CD1c-positive myeloid dendritic cell (primary cell): ENCODE measurements at regions not wholly inside any gene's neighbourhood (a gene's known extent, or its start where the extent isn't known, plus 50 kb on each side); places are given as distances from the start of the nearest gene placed in this dataset.

Experiments
- DNase-seq: peaks from one replicate; pipeline ENCODE4 v3.0.0-alpha.2; 2016; ENCODE audit errors: extremely low spot score

DNA sequence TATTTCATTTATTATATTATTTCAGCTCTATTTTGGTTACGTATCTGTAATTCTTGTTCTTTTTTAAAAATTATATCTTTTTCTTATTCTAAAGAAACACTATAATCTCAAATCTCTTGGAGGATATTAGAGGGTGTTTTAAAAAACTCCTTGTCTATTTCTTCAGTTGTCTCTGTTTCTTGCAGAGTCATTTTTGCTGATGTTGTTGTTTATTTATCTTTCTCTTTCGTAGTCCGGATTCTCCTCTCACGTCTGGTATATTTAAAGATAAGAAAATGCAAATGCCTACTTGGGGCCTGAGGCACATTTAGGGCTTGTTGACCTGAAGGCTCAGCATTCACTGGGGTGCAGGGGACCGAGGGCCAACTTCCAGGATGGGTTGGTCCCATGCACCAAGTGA is 181.2 kb upstream of the CTBP2 start:
- no peak for DNase-seq

DNA sequence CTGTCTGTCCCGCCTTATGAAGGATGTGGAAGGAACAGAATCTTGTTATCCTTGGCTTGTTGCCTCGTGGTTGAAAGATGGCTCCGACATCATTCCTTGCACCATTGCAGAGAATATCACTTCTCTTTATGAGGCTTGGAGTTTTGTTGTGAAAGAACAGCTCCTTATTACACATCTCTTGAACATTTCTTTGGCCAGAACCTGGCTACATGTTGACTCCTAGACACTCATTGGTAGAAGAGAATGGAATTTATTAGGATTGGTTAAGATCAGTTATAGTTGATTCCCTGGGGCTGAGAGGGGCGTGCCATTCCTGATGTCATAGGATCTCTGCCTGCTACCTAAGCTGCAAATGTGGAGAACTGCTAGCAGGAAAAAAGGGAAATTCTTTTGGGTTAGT is 180.5 kb upstream of the CTBP2 start:
- no peak for DNase-seq

DNA sequence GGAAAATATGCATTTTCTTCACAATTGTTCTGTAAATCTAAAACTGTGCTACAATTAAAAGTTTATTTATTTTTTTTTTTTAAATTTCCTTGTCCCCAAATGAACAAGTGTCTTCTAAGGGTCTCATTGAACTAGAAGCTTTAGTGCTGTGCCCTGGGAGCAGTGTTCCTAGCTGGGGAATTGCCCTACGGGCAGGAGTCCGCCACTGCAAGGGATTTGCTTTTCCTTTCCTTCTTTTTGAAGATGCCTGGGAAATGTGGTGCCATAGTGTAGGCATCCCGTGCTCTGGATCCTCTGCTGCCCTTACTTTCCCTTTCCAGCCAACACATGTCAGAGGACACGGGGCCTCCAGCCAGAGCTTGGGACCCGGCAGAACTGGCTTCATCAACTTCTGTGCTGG is 177.1 kb upstream of the CTBP2 start:
- no peak for DNase-seq

DNA sequence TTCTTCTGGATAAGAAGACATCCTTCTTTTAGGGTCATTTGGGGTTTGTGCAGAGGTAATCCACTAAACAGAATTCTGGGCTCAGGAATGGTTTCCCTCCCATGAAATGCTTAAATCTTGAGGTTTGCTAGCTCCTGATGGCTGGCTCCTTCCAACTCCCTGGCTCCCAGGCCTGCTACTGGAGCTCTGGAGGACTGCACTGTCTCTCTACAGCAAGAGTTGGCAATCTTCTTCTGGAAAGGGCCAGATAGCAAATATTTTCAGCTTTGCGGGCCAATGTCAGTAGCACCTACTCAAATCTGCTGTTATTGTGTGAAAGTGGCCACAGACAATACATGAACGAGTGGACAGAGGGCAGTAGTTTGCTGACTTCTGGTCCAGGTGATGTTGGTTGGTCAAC is 174.2 kb upstream of the CTBP2 start:
- no peak for DNase-seq

DNA sequence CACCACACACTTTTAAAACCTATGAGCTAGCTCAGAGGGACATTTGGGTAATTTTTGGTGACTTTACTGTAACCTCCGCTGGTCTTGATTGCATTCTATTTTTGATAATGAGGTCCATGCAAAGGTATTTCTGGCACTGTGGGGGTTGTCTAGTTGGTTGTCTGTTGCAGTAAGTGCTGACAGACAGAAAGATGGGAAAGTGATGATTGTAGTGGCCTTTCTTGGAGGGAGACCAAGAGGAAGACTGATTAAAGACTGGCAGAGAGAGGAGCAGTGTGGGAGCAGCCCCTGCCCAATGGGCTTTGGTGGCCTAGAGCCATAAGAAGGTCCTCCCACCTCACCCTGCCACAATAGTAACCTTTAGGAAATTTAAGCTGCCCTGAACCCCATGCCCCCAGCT is 173.4 kb upstream of the CTBP2 start:
- DNase-seq: no peak

DNA sequence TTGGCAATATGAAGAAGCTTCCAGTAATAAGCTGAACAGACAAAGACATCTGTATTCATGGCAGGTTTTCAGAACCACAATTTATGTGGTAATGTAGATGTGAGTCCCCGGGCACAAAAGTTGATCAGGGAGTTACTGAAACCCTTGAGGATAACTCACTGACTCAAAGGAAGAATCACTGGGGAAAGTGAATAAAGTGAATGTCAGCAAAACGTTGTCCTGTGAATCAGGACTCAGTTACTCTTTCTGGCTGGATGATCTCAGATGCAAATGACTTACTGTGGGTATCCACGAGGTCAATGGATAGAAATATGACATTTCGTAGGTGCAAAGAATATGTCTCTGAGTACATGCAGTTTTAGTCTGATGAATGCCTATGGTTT is 172.8 kb upstream of the CTBP2 start:
- no peak for DNase-seq

DNA sequence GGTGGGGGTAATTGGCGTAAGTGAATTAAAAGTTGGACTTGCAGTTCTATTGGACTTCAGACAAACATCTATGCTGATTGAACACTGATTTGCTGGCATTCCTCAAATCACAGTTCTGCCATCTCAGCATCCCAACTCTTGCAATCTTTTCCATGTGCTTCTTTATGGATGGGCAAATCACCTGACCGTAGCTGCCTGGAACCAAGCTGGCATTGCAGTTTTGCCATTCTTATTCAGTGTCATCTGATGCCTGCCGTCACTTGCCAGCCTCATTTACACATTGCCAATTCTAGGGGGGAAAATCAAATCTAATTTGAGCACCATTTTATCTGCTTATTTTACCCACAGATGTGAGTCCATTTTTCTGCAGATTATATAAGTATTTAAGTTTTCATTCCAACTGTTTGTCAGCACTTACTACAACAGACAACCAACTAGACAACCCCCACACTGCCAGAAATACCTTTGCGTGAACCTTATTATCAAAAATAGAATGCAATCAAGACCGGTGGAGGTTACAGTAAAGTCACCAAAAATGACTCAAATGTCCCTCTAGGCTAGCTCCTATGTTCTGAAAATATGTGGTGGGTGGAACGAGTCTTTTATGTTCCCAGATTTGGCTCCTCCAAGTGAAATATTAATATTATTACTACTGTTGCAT is 172.3 kb upstream of the CTBP2 start:
- no peak for DNase-seq

DNA sequence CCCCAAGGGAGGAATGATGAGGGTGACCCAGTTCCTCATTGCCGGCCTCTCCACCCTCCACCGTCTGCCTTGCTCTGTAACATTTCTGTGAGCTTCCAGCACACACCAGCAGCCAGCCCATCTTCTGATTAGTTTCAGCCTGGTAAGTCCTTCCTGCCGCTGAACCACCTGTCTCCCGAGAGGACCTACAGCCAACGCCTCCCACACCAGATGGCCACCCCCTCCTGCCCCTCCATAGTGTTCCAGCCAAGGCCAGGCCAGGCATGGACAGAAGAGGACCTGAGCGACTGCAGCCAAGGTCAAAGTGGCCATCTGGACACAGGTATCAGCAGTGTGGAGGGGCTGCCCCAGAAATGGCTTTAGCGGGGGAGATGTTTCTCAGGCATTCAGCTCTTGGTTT is 170.7 kb upstream of the CTBP2 start:
- DNase-seq: no peak

DNA sequence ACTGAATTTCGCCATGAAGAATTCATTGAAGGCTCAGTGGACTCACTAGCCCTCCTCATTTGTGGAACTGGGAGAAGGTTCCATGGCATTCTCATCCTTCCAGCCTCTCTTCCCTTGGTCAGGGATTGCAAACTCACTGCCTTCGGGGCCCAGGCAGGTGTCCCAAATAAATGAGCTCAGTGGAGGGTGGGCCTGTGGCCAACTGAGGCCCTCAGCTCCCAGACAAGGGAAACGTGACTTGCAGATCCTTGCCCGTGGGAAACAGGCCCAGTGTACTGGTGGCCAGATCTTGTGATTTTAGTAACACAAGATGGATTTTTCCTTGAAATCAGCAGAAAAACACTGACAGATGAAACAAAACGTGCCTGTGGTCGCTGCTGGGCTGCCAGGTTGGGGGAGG is 168.7 kb upstream of the CTBP2 start:
- DNase-seq: no peak

DNA sequence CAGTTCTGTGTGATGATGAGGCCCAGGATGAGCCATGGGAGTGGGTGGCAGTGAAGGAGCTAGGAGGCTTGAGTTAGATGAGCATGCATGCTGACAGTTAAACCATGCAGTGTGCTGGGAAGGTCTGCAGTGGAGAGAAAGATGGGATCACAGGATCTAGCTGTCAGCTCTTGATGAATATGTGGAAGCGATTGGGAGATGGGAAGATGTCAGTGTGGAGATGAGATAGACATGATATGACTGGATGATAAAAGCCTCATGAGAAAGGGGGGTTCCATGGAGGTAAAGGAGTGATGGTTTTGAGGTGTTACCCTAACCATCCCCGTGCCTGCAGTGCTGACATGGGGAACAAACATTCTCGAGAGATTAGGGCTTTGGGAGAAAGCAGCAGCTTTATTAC is 165.0 kb upstream of the CTBP2 start:
- no peak for DNase-seq

DNA sequence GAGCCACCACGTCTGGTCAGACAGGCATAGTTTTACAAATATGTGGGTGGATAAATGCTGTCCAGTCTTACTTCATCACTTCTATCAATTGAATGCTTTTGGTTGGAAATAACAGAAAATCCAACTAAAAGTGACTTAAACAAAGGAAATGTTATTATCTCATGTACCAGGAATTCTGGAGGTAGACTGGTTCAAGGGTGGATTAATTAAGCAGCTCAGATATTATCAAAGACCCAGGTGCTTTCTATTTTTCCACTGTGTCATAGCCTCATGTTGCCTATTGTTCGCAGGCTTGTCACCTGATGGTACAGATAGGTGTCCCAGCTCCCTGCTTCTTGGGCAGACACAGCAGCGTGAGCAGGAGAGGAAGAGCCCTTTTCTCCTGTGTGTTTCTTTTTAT is 156.1 kb upstream of the CTBP2 start:
- DNase-seq: no peak

DNA sequence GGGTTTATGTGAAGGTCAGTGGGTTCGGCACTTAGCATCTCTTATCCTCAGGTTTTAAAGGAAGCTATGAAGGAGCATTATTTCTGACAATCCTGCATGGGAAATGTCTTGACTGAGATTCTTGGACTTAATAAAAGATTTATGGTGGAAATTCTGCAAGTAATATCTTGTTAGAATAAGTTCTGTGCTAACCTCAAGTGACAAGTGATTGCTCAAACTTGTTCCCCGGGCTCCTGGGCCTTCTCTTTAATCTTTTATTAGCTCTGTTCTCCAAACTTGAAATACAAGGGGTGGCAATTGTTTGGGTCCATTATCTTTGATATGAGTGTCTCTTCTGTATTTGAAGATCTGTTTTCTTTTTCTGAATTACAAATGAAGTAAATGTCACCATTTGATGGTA is 140.6 kb upstream of the CTBP2 start:
- DNase-seq: no peak

DNA sequence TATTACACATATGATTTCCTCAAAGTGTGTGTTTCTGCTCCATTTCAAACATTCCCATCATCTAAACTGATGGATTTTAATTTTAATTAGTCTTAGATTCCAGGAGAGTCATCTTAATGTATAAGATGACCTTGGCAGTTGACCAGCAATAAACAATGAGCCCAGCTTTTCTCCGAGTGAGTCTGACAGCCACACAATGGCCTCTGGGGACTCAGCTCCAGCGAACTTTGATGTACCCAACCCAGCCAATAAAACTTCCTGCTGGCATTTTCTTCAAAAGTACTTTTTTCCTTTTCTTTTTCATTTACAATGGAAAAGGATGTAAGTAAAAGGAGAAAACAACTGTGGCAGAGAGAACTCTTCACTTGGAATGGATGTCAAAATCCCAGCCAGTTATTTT is 139.1 kb upstream of the CTBP2 start:
- DNase-seq: no peak

DNA sequence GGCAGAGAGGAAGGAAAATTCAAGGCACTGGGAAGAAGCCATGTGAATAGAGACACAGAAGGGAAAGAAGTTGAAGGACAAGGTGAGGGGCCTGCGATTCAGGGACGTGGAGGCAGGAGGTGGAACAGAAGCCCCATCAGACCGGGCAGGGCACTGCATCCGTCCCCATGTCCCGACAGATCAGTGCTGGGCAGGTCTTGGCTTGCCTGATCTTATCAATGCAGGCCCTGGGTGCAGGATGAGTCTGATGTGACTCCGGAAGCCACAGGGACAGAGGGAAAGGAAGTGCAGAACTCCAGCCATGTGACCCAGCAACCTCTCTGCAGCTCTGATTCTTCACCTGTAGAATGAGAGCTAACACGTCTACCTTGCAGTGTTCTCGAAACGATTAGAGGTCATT is 136.2 kb upstream of the CTBP2 start:
- DNase-seq: no peak

DNA sequence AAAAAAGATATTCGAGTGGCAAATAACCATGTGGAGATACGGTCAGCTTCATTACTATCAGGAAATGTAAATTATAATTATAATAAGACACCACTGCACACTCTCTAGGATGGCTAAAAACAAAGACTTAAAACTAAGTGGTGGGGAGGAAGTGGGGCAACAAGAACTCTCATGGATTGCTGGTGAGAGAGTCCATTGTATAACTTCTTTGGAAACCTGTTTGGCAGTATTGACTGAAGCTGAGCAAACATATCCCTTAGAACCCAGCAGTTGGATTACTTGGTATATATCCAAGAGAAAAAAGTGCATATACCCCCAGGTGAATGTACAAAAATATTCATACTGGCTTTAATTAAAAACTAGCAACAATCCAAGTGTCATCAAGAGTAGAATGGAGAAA is 133.7 kb upstream of the CTBP2 start:
- DNase-seq: no peak

DNA sequence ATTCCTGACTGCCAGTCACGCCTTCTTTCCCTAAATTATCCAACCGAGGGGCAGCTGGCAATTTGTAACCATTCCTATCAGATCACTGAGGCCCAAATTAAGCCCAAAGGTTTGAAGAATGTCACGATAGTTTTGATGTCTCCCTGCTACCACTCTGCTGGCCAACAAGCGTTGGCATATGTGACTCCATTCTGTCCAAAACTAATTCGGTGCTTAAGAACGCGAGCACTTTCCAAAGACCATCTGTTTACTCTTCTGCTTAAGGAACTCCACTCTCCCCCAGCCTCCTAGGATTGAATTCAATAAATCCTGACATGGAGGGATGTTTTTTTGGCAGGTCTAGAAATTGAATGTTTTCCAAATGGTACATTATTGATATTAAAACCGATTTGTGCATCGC is 131.5 kb upstream of the CTBP2 start:
- DNase-seq: no peak

DNA sequence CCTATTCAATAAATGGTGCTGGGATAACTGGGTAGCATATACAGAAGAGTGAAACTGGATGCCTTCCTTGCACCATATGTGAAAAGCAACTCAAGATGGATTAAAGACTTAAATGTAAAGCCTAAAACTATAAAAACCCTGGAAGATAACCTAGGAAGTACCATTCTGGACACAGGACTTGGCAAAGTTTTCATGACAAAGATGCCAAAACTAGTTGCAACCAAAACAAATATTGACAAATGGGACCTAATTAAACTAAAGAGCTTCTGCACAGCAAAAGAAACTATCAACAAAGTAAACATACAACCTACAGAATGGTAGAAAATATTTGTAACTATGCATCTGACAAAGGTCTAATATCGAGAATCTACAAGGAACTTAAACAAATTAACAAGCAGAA is 129.1 kb upstream of the CTBP2 start:
- no peak for DNase-seq

DNA sequence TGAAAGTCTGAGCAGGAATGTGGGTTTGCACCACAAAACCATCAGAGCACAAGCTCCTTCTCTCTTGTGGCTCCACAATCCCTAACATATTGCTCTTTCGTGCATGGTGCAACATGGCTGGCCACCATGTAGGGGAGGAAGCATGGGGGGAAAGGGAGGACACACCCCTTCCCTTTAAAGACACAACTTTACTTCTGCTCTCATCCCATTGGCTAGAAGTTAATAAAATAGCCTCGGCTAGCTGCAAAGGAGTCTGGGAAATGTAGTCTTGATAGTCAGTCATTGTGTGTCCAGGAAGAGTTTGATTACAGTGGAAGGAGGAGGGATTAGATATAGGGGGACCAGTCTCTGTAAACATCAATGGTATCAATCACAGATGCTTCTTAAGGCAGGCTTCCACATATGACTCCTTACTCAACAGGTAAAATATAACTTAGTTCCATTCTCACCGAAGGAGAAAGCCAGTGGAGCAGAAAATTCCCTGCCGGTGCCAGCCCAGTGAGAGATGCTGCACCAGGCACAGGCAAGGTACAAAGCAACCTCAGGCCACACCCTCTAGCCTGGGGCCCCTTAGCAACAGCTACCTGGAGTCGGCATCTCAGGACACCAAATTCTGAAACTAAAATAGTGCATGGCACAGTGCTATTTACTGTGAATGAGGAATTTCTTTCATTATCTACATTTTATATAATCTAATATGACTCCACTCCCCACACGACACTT is 124.7 kb upstream of the CTBP2 start:
- no peak for DNase-seq

DNA sequence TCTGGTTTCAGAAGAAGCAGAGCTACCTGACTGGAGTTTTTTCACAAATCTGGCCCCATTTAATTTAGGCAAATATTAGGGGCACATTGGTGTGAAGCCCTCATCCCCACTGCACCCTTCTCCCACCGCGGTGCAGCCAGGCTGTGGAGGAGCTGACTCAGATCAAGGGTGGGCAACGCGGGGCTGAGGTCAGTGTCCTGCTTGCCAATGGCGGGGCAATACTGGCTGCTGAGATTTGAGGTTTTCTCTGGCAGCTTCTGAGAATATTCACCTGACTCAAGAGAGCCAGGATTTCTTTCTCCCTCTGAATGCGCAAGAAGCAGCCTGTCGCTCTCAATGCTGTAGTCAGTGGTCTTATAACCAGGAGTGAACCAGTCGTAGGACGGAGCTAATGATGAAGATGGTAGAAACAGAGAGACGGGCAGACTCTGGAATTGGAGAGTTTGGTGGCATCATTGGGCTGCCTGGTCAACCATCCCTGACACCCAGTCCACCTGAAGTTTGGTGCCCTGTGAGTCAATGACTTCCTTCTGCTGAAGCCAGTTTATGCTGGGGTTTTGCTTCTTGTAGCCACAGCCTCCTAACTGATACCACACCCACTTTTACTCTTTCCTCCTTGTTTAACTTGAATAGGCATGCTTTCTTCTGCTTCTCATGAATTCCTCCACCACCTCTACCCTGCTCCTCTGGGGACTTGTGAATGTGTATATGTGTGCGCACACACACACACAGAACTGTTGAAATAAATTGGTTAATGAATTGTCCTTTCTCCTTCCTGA is 123.7 kb upstream of the CTBP2 start:
- DNase-seq: no peak

DNA sequence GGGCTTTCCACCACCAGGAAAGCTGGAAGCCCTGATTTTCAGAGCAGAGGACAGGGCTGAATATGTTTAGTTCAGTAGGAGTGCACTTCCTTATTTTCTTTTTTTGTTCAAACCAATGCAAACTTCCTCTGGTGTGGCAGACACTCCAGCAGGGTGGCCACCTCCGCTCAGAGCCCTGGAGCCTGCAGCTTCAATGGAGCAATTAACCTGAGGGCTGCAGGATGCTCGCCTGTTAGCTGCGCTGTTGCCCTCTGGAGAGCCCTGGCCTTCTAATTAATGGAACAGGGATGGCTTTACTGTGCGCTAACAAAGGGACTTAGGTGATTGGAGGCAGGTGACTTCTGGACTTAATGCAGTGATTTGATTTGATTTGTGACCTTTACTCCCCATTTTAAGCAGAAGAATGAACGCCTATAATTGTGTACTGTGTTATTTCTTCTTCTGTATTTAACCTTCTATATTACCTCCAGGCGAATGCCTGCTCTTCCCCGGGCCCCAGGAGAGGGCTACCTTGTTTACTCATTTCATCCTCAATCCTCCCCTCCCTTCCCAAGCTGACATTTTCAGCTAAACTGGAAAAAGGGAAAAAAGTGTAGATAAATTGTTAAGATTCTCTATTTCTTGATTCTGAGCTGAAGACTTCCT is 123.0 kb upstream of the CTBP2 start:
- no peak for DNase-seq

DNA sequence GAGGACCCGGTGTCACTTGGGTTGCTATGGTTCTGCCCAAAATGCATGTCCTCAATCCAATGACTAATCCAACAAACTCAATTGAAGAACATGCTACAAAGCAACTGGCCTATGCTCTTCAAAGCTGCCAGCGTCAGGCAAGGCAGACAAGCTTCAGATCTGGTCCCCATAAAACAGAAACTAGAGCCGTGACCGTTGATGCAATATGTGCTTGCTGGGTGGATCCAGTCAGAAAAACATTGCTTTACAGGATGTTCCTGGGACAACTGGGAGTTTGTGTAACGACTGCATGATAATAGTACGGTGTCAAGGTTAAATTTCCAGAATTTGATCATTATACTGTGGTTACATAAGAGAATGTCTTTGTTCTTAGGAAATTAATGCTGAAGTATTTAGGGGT is 120.7 kb upstream of the CTBP2 start:
- DNase-seq: no peak

DNA sequence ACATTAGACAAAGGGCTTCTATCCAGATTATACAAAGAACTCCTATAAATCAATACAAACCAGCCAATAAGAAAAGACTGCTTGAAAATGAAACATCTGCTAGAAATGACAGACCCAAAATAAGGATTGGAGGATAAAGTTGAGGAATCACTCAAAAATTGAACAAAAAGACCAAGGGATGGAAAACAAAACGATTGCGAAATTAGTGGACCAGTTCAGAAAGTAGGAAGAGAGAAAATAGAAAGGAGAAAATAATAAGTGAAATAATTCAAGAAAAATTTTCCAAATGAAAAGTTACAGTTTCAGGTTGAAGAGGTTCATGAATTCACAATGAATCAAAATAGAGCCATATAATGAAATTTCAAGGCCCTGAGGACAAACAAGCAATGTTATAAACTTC is 115.8 kb upstream of the CTBP2 start:
- no peak for DNase-seq

DNA sequence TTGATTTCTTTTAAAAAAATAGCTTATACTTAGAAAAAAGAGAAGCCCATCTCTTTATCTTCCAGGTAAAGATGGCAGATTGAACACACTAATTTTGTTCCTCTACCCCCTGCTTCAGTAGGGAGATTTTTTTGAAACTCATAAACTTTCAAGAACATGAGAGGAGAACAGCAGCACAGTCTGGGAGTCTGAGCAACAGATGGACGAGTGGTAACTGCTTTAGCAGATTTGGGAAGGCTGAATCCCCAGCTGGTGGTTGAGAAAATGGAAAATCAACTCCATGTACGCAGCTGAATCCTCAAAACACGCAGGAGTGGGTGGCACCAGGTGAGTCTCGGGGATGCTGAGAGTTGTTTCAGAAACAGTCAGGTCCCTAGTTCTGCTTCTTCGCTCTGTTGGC is 114.6 kb upstream of the CTBP2 start:
- no peak for DNase-seq
